ENCODE measurements at regions not wholly inside any gene's neighbourhood (a gene's known extent, or its start where the extent isn't known, plus 50 kb on each side); places are given as distances from the start of the nearest gene placed in this dataset.

GRCh38 chr13:107102676-107103075 is 534.7 kb upstream of the ARGLU1 start:
- DNase-seq (ENCODE audit: low read depth), result no peak

- no peak for DNase-seq (ENCODE audit: low read depth)
Measured at GRCh38 chr13:107099661-107100060, 531.7 kb upstream of the ARGLU1 start.

- no peak for DNase-seq (ENCODE audit: low read depth)
Measured at GRCh38 chr13:107097916-107098315, 530.0 kb upstream of the ARGLU1 start.

- no peak for DNase-seq (ENCODE audit: low read depth)
Measured at GRCh38 chr13:107095876-107096275, 527.9 kb upstream of the ARGLU1 start.

GRCh38 chr13:107091861-107092260 is 523.9 kb upstream of the ARGLU1 start:
- DNase-seq (ENCODE audit: low read depth), result no peak

GRCh38 chr13:107091428-107091827 is 523.5 kb upstream of the ARGLU1 start:
- DNase-seq (ENCODE audit: low read depth), result no peak

GRCh38 chr13:107088061-107088460 is 520.1 kb upstream of the ARGLU1 start:
- DNase-seq (ENCODE audit: low read depth), result no peak

GRCh38 chr13:107079423-107080049 is 511.6 kb upstream of the ARGLU1 start:
- no peak for DNase-seq (ENCODE audit: low read depth)

GRCh38 chr13:107078229-107078765 is 510.4 kb upstream of the ARGLU1 start:
- no peak for DNase-seq (ENCODE audit: low read depth)

- no peak for DNase-seq (ENCODE audit: low read depth)
Measured at GRCh38 chr13:107076801-107077200, 508.9 kb upstream of the ARGLU1 start.

GRCh38 chr13:107075576-107075975 is 507.6 kb upstream of the ARGLU1 start:
- no peak for DNase-seq (ENCODE audit: low read depth)

GRCh38 chr13:107070792-107071191 is 502.9 kb upstream of the ARGLU1 start:
- no peak for DNase-seq (ENCODE audit: low read depth)

- DNase-seq (ENCODE audit: low read depth), result no peak
Measured at GRCh38 chr13:107069108-107069776, 501.3 kb upstream of the ARGLU1 start.

- DNase-seq (ENCODE audit: low read depth), result no peak
Measured at GRCh38 chr13:107067381-107067780, 499.4 kb upstream of the ARGLU1 start.

GRCh38 chr13:107066355-107066754 is 498.4 kb upstream of the ARGLU1 start:
- DNase-seq (ENCODE audit: low read depth), result no peak

GRCh38 chr13:107065036-107065435 is 497.1 kb upstream of the ARGLU1 start:
- no peak for DNase-seq (ENCODE audit: low read depth)

- no peak for DNase-seq (ENCODE audit: low read depth)
Measured at GRCh38 chr13:107057028-107057631, 489.2 kb upstream of the ARGLU1 start.

GRCh38 chr13:107043021-107043956 is 475.4 kb upstream of the ARGLU1 start:
- no peak for DNase-seq (ENCODE audit: low read depth)

GRCh38 chr13:107035778-107036177 is 467.8 kb upstream of the ARGLU1 start:
- DNase-seq (ENCODE audit: low read depth), result no peak

GRCh38 chr13:107035186-107035585 is 467.2 kb upstream of the ARGLU1 start:
- no peak for DNase-seq (ENCODE audit: low read depth)

- DNase-seq (ENCODE audit: low read depth), result no peak
Measured at GRCh38 chr13:107034236-107034872, 466.4 kb upstream of the ARGLU1 start.

GRCh38 chr13:107031716-107032115 is 463.8 kb upstream of the ARGLU1 start:
- no peak for DNase-seq (ENCODE audit: low read depth)
